GM12878 (cell line): ENCODE measurements at regions not wholly inside any gene's neighbourhood (a gene's known extent, or its start where the extent isn't known, plus 50 kb on each side); places are given as distances from the start of the nearest gene placed in this dataset.

Experiments used
- ATAC-seq: fragments of 200-7000 bp; cut with Tn5 transposase; 3 replicates; pipeline ENCODE4 v1.9.1; 2020; ENCODE audit warnings: mild to moderate bottlenecking, moderate library complexity
- BruUV-seq: library from RNA; stranded (reverse); fragments of 400-500 nt; replicated peaks from 2 replicates; lab custom pipeline; 2021; lab: Mats Ljungman, UMichigan
- CTCF ChIA-PET: fragments of 300-600 bp; sonication (Branson Sonifier 250); formaldehyde crosslinking; extraction: SDS; loops from one replicate; lab custom pipeline; 2021; ENCODE audit warnings: inconsistent platforms; lab: Yijun Ruan, JAX
- POLR2A ChIA-PET: fragments of 350-600 bp; formaldehyde crosslinking; extraction: SDS; loops from one replicate; lab custom pipeline; 2021; ENCODE audit warnings: inconsistent platforms; lab: Charles Lee
- RAD21 ChIA-PET: fragments of 300-600 bp; sonication (Branson Sonifier 250); formaldehyde crosslinking; loops from one replicate; lab custom pipeline; 2023; ENCODE audit warnings: antibody characterized with exemption; ENCODE audit not compliant: unreplicated experiment; lab: Charles Lee
- SMC1A ChIA-PET: fragments of 300-600 bp; sonication (Branson Sonifier 250); formaldehyde crosslinking; loops from one replicate; lab custom pipeline; 2023; ENCODE audit not compliant: unreplicated experiment, uncharacterized antibody; lab: Charles Lee
- DNase-seq: peaks from one replicate; pipeline ENCODE4 v3.0.0-alpha.2; 2011; ENCODE audit warnings: low read depth, low spot score
- FAIRE-seq: peaks from 3 replicates; lab custom pipeline; 2011; peaks lifted over from hg19 to GRCh38; lab: Jason Lieb, UNC
- H2AFZ ChIP-seq: 2 replicates; pipeline ENCODE4 v1.6.0; 2011; ENCODE audit warnings: low read depth, low read length, control low read depth; ENCODE audit not compliant: control insufficient read depth
- H3K27ac ChIP-seq: 2 replicates; pipeline ENCODE4 v1.5.1; 2011; ENCODE audit warnings: control low read depth; ENCODE audit not compliant: control insufficient read depth, insufficient read depth
- H3K27me3 ChIP-seq, 2 experiments: replicated peaks in 1 of 2; 2 replicates each; pipeline versions ENCODE4 v1.6.0 to v1.6.1; 2011; ENCODE audit warnings: low read length in 1 of 2; ENCODE audit not compliant: control insufficient read depth in 2 of 2, insufficient read depth in 2 of 2
- H3K36me3 ChIP-seq, 2 experiments: 2 replicates each; pipeline ENCODE4 v1.5.1; 2011; ENCODE audit warnings: low read length in 1 of 2; ENCODE audit not compliant: control insufficient read depth in 2 of 2, insufficient read depth in 2 of 2
- H3K4me1 ChIP-seq: 2 replicates; pipeline ENCODE4 v1.6.1; 2011; ENCODE audit warnings: mild to moderate bottlenecking, low read length, moderate library complexity, mixed read lengths; ENCODE audit not compliant: control insufficient read depth, insufficient read depth
- H3K4me2 ChIP-seq: 2 replicates; pipeline ENCODE4 v1.6.0; 2011; ENCODE audit warnings: control low read depth; ENCODE audit not compliant: control insufficient read depth, insufficient read depth
- H3K4me3 ChIP-seq: fragments of 200-600 bp; sonication (generic); 2 replicates; pipeline ENCODE4 v1.5.1; 2016
- H3K79me2 ChIP-seq: 2 replicates; pipeline ENCODE4 v1.6.0; 2011; ENCODE audit warnings: low read length; ENCODE audit not compliant: control insufficient read depth, insufficient read depth
- H3K9ac ChIP-seq: 2 replicates; pipeline ENCODE4 v1.8.0; 2011; ENCODE audit warnings: low read length, control low read depth, mixed read lengths; ENCODE audit not compliant: control insufficient read depth, insufficient read depth
- H3K9me3 ChIP-seq: replicated peaks from 3 replicates; pipeline ENCODE4 v1.5.1; 2011; ENCODE audit warnings: mild to moderate bottlenecking, low read length; ENCODE audit not compliant: control insufficient read depth, insufficient read depth
- H4K20me1 ChIP-seq: 2 replicates; pipeline ENCODE4 v1.6.0; 2011; ENCODE audit not compliant: control insufficient read depth, insufficient read depth
- BRCA1 ChIP-seq: IDR thresholded peaks from 2 replicates; pipeline ENCODE4 v1.6.1; 2011; ENCODE audit warnings: low read depth, low read length, improper control_type of control experiment
- CHD2 ChIP-seq: IDR thresholded peaks from 2 replicates; pipeline ENCODE4 v1.6.1; 2011; ENCODE audit warnings: low read depth, low read length, improper control_type of control experiment, borderline replicate concordance
- FOS ChIP-seq: IDR thresholded peaks from 3 replicates; pipeline ENCODE4 v1.6.1; 2011; ENCODE audit warnings: borderline replicate concordance; ENCODE audit not compliant: insufficient read length; ENCODE audit errors: extremely low read depth
- FOXK2 ChIP-seq: fragments of 450-650 bp; IDR thresholded peaks from 2 replicates; pipeline ENCODE4 v1.6.1; 2017; ENCODE audit warnings: mild to moderate bottlenecking, moderate library complexity
- HDGF ChIP-seq: fragments of 450-650 bp; IDR thresholded peaks from 2 replicates; pipeline ENCODE4 v1.6.1; 2016; ENCODE audit warnings: antibody characterized with exemption
- IRF4 ChIP-seq: IDR thresholded peaks from 2 replicates; pipeline ENCODE4 v1.6.1; 2011; ENCODE audit warnings: low read depth, low read length
- KDM1A ChIP-seq: fragments of 200-600 bp; sonication (generic); IDR thresholded peaks from 2 replicates; pipeline ENCODE4 v1.6.1; 2016; ENCODE audit warnings: borderline replicate concordance
- MAX ChIP-seq: IDR thresholded peaks from 2 replicates; pipeline ENCODE4 v1.6.1; 2012; ENCODE audit warnings: low read depth, low read length, improper control_type of control experiment
- MLLT1 ChIP-seq: fragments of 450-650 bp; IDR thresholded peaks from 2 replicates; pipeline ENCODE4 v1.6.1; 2016; ENCODE audit warnings: mild to moderate bottlenecking
- MXI1 ChIP-seq: fragments of 150-350 bp; IDR thresholded peaks from 2 replicates; pipeline ENCODE4 v1.6.1; 2011; ENCODE audit warnings: low read depth, mild to moderate bottlenecking, inconsistent platforms, low read length, improper control_type of control experiment
- NR2F1 ChIP-seq: fragments of 450-650 bp; conservative IDR thresholded peaks from 2 replicates; pipeline ENCODE4 v1.6.1; 2017; ENCODE audit warnings: mild to moderate bottlenecking
- PML ChIP-seq: IDR thresholded peaks from 2 replicates; pipeline ENCODE4 v1.6.1; 2012; ENCODE audit warnings: low read length, inconsistent platforms
- TCF3 ChIP-seq: IDR thresholded peaks from 2 replicates; pipeline ENCODE4 v1.6.1; 2012; ENCODE audit warnings: low read depth, mild to moderate bottlenecking, low read length, borderline replicate concordance; ENCODE audit not compliant: insufficient read depth
- ZBTB40 ChIP-seq: fragments of 450-650 bp; IDR thresholded peaks from 2 replicates; pipeline ENCODE4 v1.6.1; 2016; ENCODE audit warnings: mild to moderate bottlenecking, moderate library complexity, borderline replicate concordance
- WGBS: methylation state at CpG from one replicate; pipeline ENCODE4 v1.1.6; 2016; ENCODE audit warnings: low lambda C conversion rate; ENCODE audit not compliant: insufficient replicate concordance, insufficient coverage; ENCODE audit errors: missing lambda C conversion rate; 5-methylcytosine and 5-hydroxymethylcytosine counted together
- in situ Hi-C: fragments of 300-500 bp; cut with MboI; formaldehyde crosslinking; loops from 9 replicates; pipeline ENCODE4 v1.14.3; 2018; ENCODE audit warnings: mixed read lengths
- intact Hi-C: fragments of 100-400 bp; cut with micrococcal nuclease; formaldehyde crosslinking; loops from one replicate; pipeline ENCODE4 v1.14.2; 2022; ENCODE audit not compliant: unreplicated experiment

- ChIA-PET RAD21 (no interaction called here), SMC1A (interaction anchor here (0.6 to 1.1 kb wide), 2 partner anchors 387 to 923 kb away, joined by 3 read pairs; no protein-coding TSS in a partner anchor), CTCF (interaction anchor here (0.7 kb wide), 2 partner anchors 18 to 37 kb away, joined by 3 read pairs; no protein-coding TSS in a partner anchor), POLR2A (no interaction called here)
- no peak overlapping the region for H3K27ac ChIP-seq
- H3K27me3 ChIP-seq, result no peaks in the 10 kb centered on the region
- TF ChIP-seq MXI1 (no peak), ZBTB40 (no peak), PML (no peak), HDGF (no peak), MAX (no peak), NR2F1 (no peak), FOXK2 (no peak), MLLT1 (no peak), CHD2 (no peak), FOS (no peak), IRF4 (no peak), BRCA1 (no peak), KDM1A (no peak), TCF3 (no peak)
- in situ Hi-C loops (no loop called here), intact Hi-C loops (no loop called here)
- no peaks in the 10 kb centered on the region for H4K20me1 ChIP-seq
- 43% methylated on average over 5 of the region's 5 CpGs for WGBS
- H2AFZ ChIP-seq, result no peak overlapping the region
- ATAC-seq, result no peak
- H3K4me1 ChIP-seq, result no peaks in the 10 kb centered on the region
- H3K4me2 ChIP-seq, result no peak overlapping the region
- H3K4me3 ChIP-seq, result no peak overlapping the region
- no peaks in the 10 kb centered on the region for H3K36me3 ChIP-seq
- BruUV-seq, result no TSS peak
- no peak for DNase-seq
- FAIRE-seq, result no peak
- H3K9me3 ChIP-seq, result no peaks in the 10 kb centered on the region
- no peaks in the 10 kb centered on the region for H3K79me2 ChIP-seq
- H3K9ac ChIP-seq, result no peak overlapping the region
These were observed 244.0 kb upstream of the THBS1 start for GRCh38 chr15:39336926-39337325.
